Adrenal gland (tissue), 5 donors: ENCODE measurements at regions not wholly inside any gene's neighbourhood (a gene's known extent, or its start where the extent isn't known, plus 50 kb on each side); places are given as distances from the start of the nearest gene placed in this dataset.

Source experiments
- CTCF ChIP-seq, 6 experiments: fragments of 450-650 bp in 4 of 6; fragments of 200-600 bp in 2 of 6; sonication (generic) in 1 of 6; IDR thresholded peaks; 1 replicate in 5 of 6; 2 replicates in 1 of 6; pipeline versions ENCODE4 v1.5.1 to v1.8.0; 2016 to 2021; ENCODE audit warnings: antibody characterized with exemption in 6 of 6, mild to moderate bottlenecking in 2 of 6, moderate library complexity in 1 of 6
- POLR2A ChIP-seq, 2 donors: fragments of 450-650 bp; IDR thresholded peaks; one replicate each; pipeline ENCODE4 v1.6.1; 2017; ENCODE audit warnings: antibody characterized with exemption in 2 of 2, mild to moderate bottlenecking in 2 of 2, moderate library complexity in 1 of 2
- donor health status: DM: no; HTN: no; CAD: no.

GRCh38 chr12:39103552-39104165 lies 198.3 kb upstream of the CPNE8 start:
- TF ChIP-seq CTCF (IDR thresholded peaks at IDR 0.05), result peak; percentile 70 to 90 (median 82)
- TF ChIP-seq POLR2A (IDR thresholded peaks at IDR 0.05), result no peak
